ENCODE measurements at regions not wholly inside any gene's neighbourhood (a gene's known extent, or its start where the extent isn't known, plus 50 kb on each side); places are given as distances from the start of the nearest gene placed in this dataset.

DNA sequence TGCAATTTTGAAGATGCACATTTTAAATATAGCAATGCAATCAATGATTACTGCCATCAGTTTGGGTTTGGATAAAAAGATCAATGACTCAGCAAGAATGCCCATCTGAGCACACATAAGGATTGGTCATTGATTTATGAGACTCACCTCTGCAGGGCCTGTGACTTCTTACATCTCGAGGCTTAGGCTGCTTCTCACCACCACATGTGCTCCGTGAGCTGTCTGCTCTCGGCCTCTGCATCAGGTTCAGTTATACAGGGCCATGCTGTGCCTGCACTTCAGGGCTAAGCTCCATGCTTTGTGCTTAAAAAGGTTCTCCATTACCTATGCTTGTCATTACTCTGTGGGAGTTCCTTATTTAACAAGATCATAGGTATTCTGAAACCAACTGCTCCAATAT lies 887.5 kb downstream of the DIPK2A start:
- TF ChIP-seq POLR2AphosphoS5 (IDR thresholded peaks at IDR 0.05; ENCODE audit: low read depth, low read length) (no peak), POLR2A (IDR thresholded peaks at IDR 0.05; ENCODE audit: low read depth, low read length) (no peak)
